Cerebellar nuclear complex (tissue), 1 donor: ENCODE measurements at regions not wholly inside any gene's neighbourhood (a gene's known extent, or its start where the extent isn't known, plus 50 kb on each side); places are given as distances from the start of the nearest gene placed in this dataset.
"Not testable (repeated sequence)": the region's sequence is repeated elsewhere in the genome, so short reads cannot be mapped to it uniquely, and the experiment has no call there.

Source experiments
- DNase-seq, 2 experiments: peaks; one replicate each; lab custom pipeline; 2025; lab: John Stamatoyannopoulos, UW

DNA sequence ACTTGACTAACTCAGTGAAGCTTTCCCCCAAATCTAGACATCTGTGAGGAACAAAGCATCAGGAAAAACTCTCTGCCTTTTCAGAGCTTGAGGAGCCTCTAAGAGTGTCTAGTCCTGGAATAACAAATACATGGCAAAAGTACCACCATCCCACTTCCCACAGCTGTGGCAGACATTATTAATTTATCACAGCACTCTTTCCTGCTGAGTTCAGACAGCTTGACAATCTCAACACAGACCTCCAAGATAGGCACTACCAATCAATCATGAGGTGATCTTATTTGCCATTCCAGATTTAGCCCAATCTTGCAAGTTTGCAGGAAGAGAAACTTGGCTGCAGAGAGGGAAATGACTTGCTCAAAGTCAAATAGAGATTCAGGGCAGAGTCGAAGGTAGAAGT lies 202.8 kb downstream of the MN1 start:
- DNase-seq, result no peak

GRCh38 chr22:27601195-27601594 lies 200.4 kb downstream of the MN1 start:
- no peak for DNase-seq

GRCh38 chr22:27602390-27602789 lies 199.2 kb downstream of the MN1 start:
- no peak for DNase-seq

- DNase-seq, result no peak
Measured at GRCh38 chr22:27603111-27603799, 198.3 kb downstream of the MN1 start.

GRCh38 chr22:27603800-27604144 lies 197.8 kb downstream of the MN1 start:
- no peak for DNase-seq

GRCh38 chr22:27605390-27605789 lies 196.2 kb downstream of the MN1 start:
- DNase-seq, result no peak

DNA sequence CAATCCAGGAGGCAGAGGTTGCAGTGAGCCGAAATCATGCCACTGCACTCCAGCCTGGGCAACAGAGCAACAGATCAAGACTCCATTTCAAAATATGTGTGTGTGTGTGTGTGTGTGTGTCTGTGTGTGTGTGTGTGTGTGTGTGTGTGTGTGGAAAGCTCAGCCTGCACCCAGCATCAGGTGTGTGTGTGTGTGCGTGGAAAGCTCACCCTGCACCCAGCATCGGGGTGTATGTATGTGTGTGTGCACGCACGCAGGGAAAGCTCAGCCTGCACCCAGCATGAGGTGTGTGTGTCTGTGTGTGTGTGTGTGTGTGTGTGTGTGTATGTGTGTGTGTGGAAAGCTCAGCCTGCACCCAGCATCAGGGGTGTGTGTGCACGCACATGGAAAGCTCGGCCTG lies 193.8 kb downstream of the MN1 start:
- DNase-seq, result not testable (repeated sequence)

DNA sequence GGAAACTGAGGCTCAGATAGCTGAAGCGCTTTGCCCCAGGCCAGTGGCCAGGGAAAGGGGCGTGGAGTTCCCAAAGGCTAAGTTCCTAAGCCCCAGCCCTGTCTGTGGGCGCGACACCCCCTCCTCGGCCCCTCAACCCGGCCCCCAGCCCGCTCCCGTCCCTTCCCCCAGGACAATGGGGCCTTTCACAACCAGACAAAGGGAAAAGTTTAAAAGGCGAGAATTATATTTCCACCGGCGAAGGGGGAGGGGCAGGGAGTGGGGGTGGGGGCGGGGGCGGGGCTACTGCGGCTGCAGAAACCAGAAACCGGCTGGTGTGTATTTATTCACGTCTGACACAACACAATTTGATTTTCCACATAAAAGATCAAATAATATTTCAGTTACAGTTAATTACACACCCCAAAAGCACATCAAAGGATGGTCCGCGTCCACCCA lies 192.1 kb downstream of the MN1 start:
- no peak for DNase-seq

DNA sequence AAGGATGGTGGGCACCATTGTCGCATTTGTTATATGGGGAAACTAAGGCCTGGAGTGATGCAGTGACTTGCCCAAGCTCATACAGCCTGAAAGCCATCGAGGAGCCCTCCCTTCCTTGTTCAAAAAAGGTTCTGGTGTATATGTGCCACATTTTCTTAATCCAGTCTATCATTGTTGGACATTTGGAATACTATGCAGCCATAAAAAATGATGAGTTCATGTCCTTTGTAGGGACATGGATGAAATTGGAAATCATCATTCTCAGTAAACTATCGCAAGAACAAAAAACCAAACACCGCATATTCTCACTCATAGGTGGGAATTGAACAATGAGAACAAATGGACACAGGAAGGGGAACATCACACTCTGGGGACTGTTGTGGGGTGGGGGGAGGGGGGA lies 191.4 kb downstream of the MN1 start:
- not testable (repeated sequence) for DNase-seq

DNA sequence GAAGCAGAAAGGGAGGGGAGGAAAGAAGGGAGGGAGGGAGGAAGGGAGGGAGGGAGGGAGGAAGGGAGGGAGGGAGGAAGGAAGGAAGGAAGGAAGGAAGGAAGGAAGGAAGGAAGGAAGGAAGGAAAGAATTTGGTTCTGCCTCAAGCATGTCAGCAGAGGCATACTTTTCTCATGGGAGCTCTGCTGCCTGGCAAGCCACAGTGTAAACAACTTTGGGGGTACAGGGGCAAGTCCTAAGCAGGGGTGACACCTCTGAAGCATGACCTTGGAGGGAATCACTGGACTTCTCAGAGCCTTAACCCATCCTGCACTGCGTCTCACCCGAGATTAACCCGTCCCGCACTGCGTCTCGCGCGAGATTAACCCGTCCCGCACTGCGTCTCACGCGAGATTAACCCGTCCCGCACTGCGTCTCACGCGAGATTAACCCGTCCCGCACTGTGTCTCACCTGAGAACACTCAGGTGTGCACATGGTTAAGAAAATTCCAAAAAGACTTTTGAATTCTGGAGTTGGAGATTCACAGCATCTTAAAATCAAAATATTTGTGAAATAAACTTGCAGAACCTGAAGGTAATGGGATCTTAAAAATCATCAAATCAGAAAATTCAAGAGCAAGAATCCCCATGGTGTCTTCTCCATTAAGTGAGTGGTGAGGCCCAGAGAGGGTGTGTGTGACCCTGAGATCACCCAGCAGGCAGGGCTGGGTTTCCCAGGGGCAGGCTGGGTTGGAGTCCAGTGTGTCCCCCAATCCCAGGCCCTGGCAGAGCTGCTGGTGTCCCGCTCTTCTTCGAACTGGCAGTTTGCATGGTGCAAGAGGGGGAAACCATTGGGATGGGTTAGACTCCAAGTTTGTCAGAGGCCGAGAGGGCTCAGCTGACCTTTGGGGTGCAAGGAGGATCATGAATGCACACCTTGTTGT lies 190.4 kb downstream of the MN1 start:
- no peak for DNase-seq

GRCh38 chr22:27612115-27612514 lies 189.4 kb downstream of the MN1 start:
- no peak for DNase-seq

GRCh38 chr22:27613099-27614005 lies 188.2 kb downstream of the MN1 start:
- DNase-seq, result no peak

DNA sequence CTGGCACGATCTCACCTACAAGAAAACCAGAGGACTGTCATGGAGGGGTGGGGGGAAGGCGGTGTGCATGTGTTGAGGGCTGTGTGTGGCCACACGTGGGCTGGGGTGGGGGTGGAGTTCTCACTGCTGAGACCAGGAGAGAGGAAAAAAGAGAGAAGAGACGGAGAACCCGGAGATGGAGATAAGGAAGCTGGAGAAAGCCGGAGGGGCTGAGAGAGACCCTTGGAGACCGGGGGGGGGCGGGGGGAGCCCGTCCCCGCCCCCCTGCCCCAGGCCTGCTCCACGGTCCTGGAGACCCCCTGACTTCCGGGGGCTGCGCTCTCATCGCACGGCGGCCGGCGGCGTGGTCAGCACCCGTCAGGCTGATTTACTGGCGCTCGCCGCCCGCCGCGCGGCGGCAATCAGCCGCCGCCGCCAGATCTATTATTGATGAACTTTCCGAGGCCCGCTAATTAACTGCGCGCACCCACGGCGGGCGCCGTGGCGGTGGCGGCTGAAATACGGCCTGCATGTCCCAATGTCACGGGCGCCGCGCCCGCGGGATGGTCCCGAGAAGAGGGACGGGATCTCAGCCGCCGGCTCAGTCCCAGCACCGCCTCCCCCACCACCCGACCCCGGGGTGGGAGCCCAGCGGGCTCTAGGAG lies 187.4 kb downstream of the MN1 start:
- no peak for DNase-seq

- DNase-seq, result no peak
Measured at GRCh38 chr22:27614650-27615007, 186.9 kb downstream of the MN1 start.

DNA sequence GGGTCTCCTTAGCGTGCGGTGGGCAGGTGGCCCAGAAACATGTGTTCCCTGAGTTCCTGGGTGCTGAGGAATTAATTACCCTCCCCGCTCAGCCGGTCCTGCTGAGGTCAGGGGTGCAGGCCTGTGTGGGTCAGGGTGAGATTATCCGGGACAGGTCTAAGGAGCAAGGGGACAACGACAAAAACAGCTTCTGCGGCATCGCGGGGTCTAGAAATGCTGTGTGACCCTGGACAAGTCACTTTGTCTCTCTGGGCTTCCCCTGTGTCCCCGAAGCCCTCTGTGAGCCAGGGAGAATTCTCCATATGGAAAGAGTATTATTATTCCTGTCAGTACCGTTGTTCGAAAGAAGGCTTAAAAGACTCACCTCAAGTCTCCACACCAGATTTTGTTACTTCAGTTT lies 186.1 kb downstream of the MN1 start:
- no peak for DNase-seq

DNA sequence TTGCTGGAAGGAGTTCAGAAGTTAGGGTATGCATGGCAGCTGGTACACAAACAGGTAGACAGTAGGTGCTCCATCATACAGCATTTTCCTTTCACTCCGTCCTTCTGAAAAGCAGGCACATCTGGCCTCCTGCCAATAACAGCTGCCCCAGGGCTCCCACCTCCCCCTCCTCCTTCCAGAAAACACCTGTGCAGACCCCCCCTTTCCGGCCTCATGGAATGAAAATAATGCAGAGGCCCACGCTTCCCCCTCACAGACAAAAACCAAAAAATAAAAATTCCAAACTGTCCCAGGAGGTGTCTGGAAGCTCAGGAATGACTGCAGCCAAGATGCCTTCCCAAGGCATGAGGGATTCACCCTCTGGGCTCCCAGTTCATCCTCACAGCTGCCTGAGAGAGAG lies 185.5 kb downstream of the MN1 start:
- DNase-seq, result no peak

GRCh38 chr22:27617214-27617881 lies 184.2 kb downstream of the MN1 start:
- no peak for DNase-seq

DNA sequence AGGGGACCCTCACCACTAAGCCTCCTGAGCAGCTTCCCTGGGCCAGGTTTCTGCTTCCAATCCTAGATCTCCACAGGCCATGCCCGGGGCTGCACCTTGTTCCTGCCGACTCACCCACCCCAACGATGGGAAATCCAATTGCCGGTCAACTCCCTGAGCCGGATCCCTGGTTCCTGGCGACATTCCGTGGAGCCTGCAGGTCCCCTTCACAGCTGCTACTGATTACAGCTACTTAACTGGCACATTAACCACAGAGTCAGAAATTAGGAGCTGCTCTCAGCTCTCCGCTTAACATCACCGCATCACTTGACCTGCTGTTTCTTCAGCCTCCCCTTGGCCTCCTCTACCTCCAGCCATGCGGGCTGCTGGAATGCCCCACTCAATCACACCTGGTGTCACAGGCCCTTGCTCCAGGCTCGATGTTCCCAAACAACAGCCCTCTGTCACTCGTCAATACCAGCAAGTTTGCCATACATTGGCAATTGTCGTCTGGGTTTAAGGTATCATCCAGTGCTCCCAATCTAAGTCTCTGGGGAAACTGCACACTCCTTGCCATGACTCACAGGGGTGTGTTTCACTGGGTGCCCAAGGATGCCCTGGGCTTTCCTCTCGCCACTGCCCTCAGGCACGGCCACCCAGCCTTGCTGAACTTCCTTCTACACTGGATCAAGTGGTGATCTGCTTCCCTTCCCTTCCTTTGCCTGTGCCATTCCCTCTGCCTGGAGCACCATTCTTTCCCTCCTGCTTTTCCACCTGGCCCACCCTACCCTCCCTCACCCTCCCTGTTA lies 181.0 kb downstream of the MN1 start:
- no peak for DNase-seq

- no peak for DNase-seq
Measured at GRCh38 chr22:27621486-27622070, 180.0 kb downstream of the MN1 start.

DNA sequence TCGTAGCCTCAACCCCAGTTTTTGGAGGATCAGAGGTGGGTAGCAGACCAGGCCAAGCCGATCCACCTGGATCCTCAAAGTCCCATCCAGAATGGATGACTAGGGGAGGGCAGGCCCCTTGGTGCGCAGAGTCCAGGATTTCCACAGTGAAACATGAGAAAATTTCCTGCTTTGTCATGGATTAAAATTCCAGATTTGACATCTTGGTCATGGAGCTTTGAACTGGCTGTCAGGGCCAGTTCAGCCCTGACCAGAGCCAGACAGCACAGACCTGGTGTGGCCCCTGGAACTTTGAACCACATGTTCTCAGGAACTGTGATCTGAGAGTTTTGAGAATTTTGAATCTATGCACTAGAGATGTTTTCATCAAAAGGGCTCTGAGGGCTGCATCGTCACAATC lies 177.5 kb downstream of the MN1 start:
- no peak for DNase-seq
